ENCODE measurements at regions not wholly inside any gene's neighbourhood (a gene's known extent, or its start where the extent isn't known, plus 50 kb on each side); places are given as distances from the start of the nearest gene placed in this dataset.
"Not testable (repeated sequence)": the region's sequence is repeated elsewhere in the genome, so short reads cannot be mapped to it uniquely, and the experiment has no call there.

DNA sequence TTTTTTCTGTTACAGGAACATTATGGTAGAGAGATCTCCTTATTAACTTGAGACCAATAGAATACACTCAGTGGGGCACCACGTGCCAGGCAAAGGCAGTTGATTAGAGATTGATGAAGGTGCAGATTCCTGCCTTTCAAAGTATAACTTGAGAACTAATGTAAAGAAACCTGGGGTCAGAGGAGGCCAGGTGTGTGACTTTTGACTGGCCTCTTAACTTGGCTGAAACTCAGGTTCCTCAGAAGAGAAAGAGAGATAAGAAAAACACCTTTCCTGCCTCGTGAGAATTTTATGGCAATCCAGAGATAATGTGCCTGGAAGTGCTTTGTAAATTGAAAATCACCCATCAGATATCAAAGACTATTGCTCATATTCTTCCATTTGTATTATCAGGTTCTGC is 110.7 kb upstream of the GZMB start:
- intact Hi-C loops (cut with micrococcal nuclease): no loop called here

DNA sequence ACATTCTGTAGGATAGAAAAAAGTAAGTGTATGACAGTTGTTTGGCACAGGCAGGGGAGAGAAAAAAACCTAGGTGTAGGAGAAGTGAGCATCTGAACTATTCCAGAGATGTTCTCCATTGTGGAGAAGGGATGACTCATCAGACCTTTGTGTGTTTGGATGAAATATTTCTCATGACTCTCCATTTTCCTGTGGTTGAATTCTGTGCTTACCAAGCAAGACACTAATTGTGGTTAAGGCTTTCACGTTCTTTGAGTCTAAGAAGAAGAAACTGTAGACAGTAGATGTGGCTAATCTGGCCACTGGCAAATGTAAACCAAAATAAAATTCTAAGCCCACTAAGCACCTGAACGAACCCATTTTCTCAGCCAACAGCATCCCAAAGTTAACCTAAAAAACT is 107.9 kb upstream of the GZMB start:
- intact Hi-C loops (cut with micrococcal nuclease): no loop called here

DNA sequence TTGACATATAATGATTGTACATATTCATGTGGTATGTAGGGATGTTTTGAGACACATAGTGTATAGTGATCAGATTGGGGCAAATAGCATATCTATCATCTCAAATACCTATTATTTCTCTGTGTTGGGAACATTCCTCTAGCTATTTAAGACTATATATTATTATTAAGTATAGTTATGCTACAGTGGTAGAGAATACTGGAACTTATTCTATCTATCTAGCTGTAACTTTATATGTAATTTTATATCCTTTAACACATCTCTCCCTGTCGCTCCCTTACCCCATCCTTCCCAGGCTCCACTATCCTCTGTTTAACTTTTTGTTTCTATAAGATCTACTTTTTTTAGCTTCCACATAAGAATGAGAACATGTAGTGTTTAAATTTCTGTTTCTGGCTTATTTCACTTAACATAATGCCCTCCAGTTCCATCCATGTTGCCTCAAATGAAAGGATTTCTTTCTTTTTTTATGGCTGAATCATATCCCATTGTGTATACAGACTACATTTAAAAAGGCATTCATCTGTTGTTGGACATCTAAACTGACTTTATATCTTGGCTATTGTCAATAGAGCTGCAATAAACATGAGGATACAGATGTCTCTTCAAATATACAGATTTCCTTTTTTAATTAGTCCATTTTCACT is 102.1 kb upstream of the GZMB start:
- intact Hi-C loops (cut with micrococcal nuclease): loop anchor here (1.0 to 2.0 kb wide), 3 partner anchors 131 to 415 kb away; no protein-coding TSS in a partner anchor

DNA sequence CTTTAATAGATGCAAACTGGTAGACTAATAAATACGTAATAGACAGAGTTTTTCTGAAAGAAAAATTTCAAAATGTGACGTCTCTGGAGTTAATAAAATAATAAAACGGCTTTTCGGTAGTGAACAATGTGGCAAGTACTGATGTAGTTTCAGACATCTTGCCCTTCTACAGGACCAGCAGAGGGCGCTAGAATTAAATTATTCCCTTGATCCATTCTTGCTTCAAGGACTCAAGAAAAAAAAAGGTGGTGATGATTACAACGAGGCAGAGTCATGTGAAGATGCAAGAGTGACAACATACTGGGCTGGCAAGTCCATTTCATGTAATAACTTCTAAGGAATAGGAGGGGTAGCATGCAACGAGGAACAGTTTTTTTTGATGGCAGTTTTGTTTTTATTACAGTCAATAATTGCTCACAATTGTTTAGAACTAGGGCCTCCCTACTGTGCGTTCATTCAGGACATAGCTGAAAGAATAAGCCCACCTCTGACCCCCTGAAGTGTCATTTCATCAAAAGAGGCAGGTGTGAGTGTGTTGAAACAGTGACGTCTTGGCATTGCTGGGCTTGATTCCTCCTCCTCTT is 101.0 kb upstream of the GZMB start:
- intact Hi-C loops (cut with micrococcal nuclease): loop anchor here (1.0 to 2.0 kb wide), 3 partner anchors 130 to 416 kb away; no protein-coding TSS in a partner anchor

GRCh38 chr14:24726480-24726879 is 92.5 kb upstream of the GZMB start:
- intact Hi-C loops (cut with micrococcal nuclease): no loop called here

GRCh38 chr14:24725311-24725710 is 91.3 kb upstream of the GZMB start:
- intact Hi-C loops (cut with micrococcal nuclease): no loop called here

- intact Hi-C loops (cut with micrococcal nuclease): no loop called here
These were observed 87.8 kb upstream of the GZMB start for GRCh38 chr14:24721775-24722174.

DNA sequence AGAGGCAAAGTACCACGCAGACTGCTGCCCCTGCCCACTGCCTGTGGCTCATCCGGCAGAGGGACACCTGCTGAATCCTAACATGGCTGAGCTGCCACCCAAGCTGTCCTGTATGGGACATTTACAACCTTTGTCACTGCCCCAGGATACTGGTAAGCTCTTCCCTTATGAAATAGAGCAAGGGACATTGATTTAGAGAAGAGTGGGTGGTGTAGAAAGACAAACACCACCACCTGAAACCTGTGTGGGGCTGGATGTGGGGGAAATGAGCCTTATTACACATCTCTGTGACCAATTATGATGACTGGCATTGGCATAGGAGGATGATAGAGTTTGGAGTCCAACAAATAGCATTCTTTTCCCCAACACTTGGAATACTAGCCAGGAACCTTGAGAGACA is 81.2 kb upstream of the GZMB start:
- intact Hi-C loops (cut with micrococcal nuclease): loop anchor here (10.0 kb wide), 1 partner anchor 690 kb away; no protein-coding TSS in a partner anchor

DNA sequence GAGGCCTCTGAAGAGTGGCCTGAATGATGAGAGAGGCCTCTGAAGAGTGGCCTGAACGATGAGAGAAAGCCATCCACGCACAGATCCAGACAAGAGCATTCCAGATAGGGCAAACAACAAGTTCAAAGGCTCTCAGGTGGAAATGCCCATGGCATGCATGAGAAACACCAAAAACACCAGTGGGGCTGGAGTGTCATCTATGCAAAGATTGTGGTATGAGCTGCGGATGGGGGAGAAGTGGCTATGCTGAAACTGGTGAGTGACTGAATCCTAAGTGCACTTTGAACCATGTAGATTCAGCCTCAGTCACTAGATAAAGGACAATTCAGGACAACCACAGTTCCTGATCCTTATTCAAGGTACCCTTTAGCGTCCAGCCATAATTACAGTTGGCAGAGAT is 79.4 kb upstream of the GZMB start:
- intact Hi-C loops (cut with micrococcal nuclease): loop anchor here (10.0 kb wide), 1 partner anchor 691 kb away; no protein-coding TSS in a partner anchor

GRCh38 chr14:24712909-24713308 is 78.9 kb upstream of the GZMB start:
- intact Hi-C loops (cut with micrococcal nuclease): loop anchor here (10.0 kb wide), 1 partner anchor 692 kb away; no protein-coding TSS in a partner anchor

DNA sequence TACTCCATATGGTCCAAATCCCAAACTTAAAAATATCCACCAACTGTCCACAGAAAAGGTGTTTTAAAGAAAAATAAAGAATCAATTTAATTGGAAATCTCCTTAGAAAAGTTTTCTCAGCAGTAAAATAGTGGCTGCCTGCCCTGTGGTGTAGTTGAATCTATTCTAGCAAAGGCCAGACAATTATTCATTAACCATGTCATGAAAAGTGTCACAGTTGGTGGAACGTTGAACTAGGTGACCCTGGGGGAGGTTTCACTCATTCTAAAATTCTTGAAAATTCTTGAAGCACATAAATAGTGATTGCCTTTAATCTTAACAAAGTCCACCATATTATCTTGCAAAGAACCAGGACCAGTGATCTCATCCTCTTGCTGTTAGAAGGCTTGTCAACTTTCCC is 78.4 kb upstream of the GZMB start:
- intact Hi-C loops (cut with micrococcal nuclease): loop anchor here (10.0 kb wide), 1 partner anchor 692 kb away; no protein-coding TSS in a partner anchor

DNA sequence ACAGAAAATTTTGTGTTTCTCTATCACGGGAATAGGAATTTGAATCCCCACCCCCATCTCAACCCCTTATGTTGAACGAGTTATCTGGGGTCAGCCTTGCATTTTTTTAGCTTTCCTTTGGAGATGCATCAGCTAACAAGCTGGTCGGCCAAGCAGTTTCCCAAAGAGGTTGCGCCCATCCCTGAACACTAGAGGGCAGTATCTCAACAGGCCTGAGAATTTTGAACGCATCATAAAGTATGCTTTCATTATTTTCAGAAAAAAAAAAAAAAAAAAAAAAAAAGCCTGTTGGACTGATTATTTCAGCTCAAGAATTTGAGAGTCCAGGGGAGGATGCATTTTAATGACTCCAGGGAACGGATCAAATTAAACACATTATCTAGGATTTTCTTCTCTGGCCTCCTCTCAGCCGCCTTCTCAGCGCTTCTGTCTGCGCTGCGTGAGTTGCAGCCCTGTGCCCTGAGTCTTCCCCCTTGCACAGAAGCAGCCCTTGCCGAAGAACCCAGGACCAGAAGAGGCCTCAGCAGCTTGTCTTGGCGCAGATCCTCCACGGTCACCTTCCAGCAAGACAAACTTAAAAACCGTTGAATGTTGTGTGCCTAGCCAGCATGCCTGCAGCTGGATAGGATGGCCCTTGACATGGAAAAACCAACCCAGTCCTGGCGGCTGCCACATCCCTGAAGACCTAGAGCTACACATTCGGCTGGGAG is 76.6 kb upstream of the GZMB start:
- intact Hi-C loops (cut with micrococcal nuclease): loop anchor here (1.0 to 10.0 kb wide), 6 partner anchors 17 to 694 kb away; no protein-coding TSS in a partner anchor

DNA sequence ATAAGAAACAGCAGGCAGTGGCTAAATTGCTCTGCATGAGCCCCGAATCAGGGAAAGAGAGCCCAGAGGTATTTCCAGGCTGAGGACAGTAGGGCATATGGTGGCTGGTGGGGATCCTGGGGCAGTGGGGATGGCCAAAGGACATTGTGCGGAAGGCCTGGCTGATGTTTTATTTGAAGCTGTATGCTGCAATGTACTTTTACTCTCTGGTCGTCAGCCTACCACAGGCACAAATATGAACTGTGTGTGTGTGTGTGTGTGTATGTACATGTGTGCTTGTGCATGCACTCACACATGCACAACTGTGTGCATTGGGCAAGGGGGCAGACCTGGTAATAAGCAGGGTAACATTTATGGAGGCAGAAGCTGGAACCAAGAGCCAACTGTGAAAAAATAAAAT is 74.7 kb upstream of the GZMB start:
- intact Hi-C loops (cut with micrococcal nuclease): no loop called here

DNA sequence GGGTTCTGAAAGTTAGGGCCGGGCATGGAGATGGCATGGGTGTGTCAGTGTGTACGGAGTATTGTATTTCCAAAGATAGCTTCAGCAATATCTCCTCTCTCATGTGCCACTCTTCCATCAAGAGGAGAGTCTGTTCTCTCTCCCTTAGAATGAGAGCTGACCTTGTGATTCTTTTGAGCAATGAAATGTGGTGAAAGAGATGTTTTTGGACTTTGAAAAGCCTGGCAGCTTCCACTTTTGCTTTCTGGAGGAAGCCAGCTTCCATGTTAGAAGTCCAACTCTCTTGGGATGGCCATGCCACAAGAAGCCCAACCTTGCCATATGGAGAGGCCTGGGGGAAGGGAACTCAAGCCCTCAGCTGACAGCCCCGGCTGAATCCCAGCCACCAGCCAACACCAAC is 72.4 kb upstream of the GZMB start:
- intact Hi-C loops (cut with micrococcal nuclease): no loop called here

GRCh38 chr14:24705840-24706239 is 71.8 kb upstream of the GZMB start:
- intact Hi-C loops (cut with micrococcal nuclease): no loop called here

DNA sequence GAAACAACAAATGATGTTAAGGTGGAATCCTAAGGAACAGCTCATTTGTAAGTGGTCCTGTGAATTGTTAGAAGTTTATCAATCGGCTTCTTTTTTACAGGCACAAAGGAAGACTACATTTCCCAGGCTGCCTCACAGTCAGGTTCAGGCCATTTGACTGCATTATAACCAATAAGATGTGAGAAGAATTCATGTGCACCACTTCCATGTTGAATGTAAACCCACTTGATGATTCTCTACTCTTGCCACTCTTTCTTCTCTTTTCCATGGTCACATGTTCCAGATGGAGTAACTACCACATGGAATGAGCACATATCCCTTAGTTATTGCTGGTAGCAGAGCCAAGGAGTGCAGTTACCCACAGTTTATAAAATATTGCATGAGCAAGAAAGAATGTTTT is 67.1 kb upstream of the GZMB start:
- intact Hi-C loops (cut with micrococcal nuclease): no loop called here

DNA sequence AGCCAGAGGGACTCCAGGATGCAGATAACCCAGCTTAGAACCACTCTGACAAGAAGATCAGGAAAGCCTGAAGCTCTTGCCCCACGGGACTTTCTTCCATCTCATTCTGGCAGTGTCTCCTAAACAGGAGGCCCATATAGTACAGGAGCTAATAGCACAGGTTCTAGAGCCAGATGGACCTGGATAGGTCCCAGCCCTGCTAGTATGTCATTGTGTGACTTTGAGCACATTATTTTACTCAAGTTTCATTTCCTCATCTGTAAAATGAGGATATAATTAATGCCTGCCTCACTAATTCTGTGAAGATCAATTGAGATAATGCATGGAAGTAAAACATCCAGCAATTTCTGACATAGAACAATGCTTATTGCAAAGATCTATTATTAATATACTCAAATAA is 66.5 kb upstream of the GZMB start:
- intact Hi-C loops (cut with micrococcal nuclease): no loop called here

DNA sequence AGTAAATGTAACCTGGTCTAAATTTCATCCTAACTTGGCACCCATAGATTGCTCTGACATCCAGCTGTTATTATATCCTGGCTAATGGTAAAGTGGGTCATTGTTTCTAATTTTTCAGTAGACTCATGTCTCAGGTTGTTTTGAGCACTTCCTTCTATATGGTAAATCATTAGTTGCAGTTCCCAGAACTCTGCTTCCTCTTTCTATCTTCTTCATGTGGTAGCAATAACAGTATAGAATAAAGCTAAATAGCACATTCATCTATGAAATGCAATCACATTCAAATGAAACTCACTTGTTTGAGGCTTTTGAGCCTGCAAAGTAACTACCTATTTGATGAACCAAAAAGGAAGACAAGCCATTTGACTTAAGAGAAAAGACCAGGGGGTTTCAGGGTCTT is 65.1 kb upstream of the GZMB start:
- intact Hi-C loops (cut with micrococcal nuclease): no loop called here

DNA sequence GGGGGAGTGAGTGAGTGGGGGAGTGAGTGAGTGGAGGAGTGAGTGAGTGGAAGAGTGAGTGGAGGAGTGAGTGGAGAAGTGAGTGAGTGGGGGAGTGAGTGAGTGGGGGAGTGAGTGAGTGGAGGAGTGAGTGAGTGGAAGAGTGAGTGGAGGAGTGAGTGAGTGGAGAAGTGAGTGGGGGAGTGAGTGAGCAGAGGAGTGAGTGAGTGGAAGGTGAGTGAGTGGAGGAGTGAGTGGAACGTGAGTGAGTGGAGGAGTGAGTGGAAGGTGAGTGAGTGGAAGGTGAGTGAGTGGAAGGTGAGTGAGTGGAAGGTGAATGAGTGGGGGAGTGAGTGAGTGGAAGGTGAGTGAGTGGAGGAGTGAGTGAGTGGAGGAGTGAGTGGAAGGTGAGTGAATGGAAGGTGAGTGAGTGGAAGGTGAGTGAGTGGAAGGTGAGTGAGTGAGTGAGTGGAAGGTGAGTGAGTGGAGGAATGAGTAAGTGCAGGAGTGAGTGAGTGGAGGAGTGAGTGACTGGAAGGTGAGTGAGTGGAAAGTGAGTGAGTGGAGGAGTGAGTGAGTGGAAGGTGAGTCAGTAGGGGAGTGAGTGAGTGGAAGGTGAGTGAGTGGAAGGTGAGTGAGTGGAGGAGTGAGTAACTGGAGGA is 62.4 kb upstream of the GZMB start:
- intact Hi-C loops (cut with micrococcal nuclease): not testable (repeated sequence)

DNA sequence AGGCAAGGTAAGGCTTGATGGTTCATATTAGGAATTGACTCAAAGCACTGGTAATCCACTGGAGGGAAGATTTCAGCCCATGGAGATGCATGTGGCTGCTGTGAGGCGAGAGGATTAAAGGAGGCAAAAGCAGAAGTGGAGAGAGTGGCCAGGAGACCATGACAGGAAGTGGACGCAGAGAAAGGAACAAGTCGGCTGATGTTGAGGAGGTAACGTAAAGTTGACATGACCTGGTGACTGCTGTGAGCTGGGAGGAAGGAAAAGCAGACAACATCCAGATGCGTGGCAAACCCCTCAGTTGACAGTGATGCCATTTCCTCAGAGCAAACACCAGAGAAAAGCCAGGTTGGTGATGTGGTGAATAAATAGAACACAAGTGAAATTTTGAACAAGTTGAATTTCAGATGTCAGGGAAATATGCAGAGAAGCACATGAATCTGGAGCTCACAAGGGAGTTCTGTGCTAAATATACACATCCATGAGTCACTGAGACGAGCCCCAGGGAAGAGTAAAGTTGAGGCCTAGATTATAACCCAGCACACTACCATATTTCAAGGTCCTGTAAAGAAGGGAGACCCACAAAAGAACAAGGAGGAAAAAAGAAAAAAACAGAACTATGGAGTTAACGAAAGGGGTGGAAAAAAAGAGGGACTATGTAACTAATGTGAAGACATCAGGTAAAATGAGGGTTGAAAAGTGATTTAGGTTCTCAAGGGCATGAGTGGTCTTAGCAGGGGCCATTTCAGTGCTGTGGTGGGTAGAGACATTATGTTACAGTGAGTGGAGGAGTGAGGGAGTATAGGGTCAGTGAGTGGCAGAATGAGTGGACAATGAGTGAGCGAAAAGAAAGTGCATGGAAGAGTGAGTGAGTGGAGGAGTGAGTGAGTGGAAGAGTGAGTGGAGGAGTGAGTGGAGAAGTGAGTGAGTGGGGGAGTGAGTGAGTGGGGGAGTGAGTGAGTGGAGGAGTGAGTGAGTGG is 61.6 kb upstream of the GZMB start:
- intact Hi-C loops (cut with micrococcal nuclease): no loop called here

- intact Hi-C loops (cut with micrococcal nuclease): loop anchor here (5.0 kb wide), 1 partner anchor 212 kb away; no protein-coding TSS in a partner anchor
These were observed 60.7 kb upstream of the GZMB start for GRCh38 chr14:24694680-24695079.
